Trophoblast cell (in vitro differentiated cells and primary cell): ENCODE measurements at regions not wholly inside any gene's neighbourhood (a gene's known extent, or its start where the extent isn't known, plus 50 kb on each side); places are given as distances from the start of the nearest gene placed in this dataset.

Experiments
- DNase-seq, 2 donors: peaks; one replicate each; pipeline ENCODE4 v3.0.0-alpha.2; 2016
- H2AFZ ChIP-seq: 2 replicates; pipeline ENCODE4 v1.6.1; 2013; ENCODE audit warnings: low read length, moderate library complexity, mild to moderate bottlenecking; ENCODE audit not compliant: insufficient read depth, poor library complexity
- H2AK5ac ChIP-seq: 2 replicates; pipeline ENCODE4 v1.6.1; 2013; ENCODE audit warnings: mild to moderate bottlenecking, low read length
- H2BK120ac ChIP-seq: 2 replicates; pipeline ENCODE4 v1.6.1; 2013; ENCODE audit warnings: low read length, mild to moderate bottlenecking, moderate library complexity; ENCODE audit not compliant: insufficient read depth, poor library complexity
- H2BK12ac ChIP-seq: 2 replicates; pipeline ENCODE4 v1.6.1; 2013; ENCODE audit warnings: mild to moderate bottlenecking, low read length, moderate library complexity
- H2BK5ac ChIP-seq: 2 replicates; pipeline ENCODE4 v1.6.1; 2013; ENCODE audit warnings: low read length, low read depth, moderate library complexity, mild to moderate bottlenecking; ENCODE audit not compliant: poor library complexity
- H3K14ac ChIP-seq: 2 replicates; pipeline ENCODE4 v1.6.1; 2013; ENCODE audit warnings: mild to moderate bottlenecking, low read length
- H3K18ac ChIP-seq: 2 replicates; pipeline ENCODE4 v1.6.1; 2013; ENCODE audit warnings: mild to moderate bottlenecking, low read length
- H3K23ac ChIP-seq: 2 replicates; pipeline ENCODE4 v1.6.1; 2013; ENCODE audit warnings: low read length
- H3K27ac ChIP-seq: 2 replicates; pipeline ENCODE4 v1.5.1; 2013; ENCODE audit warnings: low read depth, mild to moderate bottlenecking, inconsistent platforms, low read length, moderate library complexity
- H3K27me3 ChIP-seq: 2 replicates; pipeline ENCODE4 v1.6.1; 2013; ENCODE audit warnings: inconsistent platforms, mild to moderate bottlenecking, low read length, moderate library complexity; ENCODE audit not compliant: insufficient read depth
- H3K36me3 ChIP-seq, 2 experiments: 1 replicate in 1 of 2; 2 replicates in 1 of 2; pipeline ENCODE4 v1.6.1; 2013; ENCODE audit warnings: low read length in 2 of 2, mild to moderate bottlenecking in 2 of 2, moderate library complexity in 1 of 2; ENCODE audit not compliant: insufficient read depth in 2 of 2, control insufficient read depth in 1 of 2
- H3K4ac ChIP-seq: 2 replicates; pipeline ENCODE4 v1.6.1; 2013; ENCODE audit warnings: low read depth, mild to moderate bottlenecking, low read length, moderate library complexity
- H3K4me1 ChIP-seq, 2 experiments: 1 replicate in 1 of 2; 2 replicates in 1 of 2; pipeline ENCODE4 v1.6.1; 2013; ENCODE audit warnings: low read length in 2 of 2, mild to moderate bottlenecking in 2 of 2, moderate library complexity in 1 of 2; ENCODE audit not compliant: insufficient read depth in 2 of 2, control insufficient read depth in 1 of 2
- H3K4me2 ChIP-seq: 2 replicates; pipeline ENCODE4 v1.6.1; 2013; ENCODE audit warnings: inconsistent platforms, mild to moderate bottlenecking, low read length, moderate library complexity
- H3K4me3 ChIP-seq: 2 replicates; pipeline ENCODE4 v1.5.1; 2013; ENCODE audit warnings: mild to moderate bottlenecking, low read depth, low read length, inconsistent platforms
- H3K79me1 ChIP-seq: one replicate; pipeline ENCODE4 v1.6.1; 2013; ENCODE audit warnings: low read length
- H3K79me2 ChIP-seq: 2 replicates; pipeline ENCODE4 v1.6.1; 2013; ENCODE audit warnings: low read length, mild to moderate bottlenecking; ENCODE audit not compliant: control insufficient read depth, insufficient read depth, poor library complexity
- H3K9ac ChIP-seq: 2 replicates; pipeline ENCODE4 v1.6.1; 2013; ENCODE audit warnings: mild to moderate bottlenecking, low read length
- H3K9me3 ChIP-seq: 2 replicates; pipeline ENCODE4 v1.6.1; 2013; ENCODE audit warnings: low read depth, mild to moderate bottlenecking, control low read depth, inconsistent platforms, low read length; ENCODE audit not compliant: insufficient read depth
- H4K12ac ChIP-seq: 2 replicates; pipeline ENCODE4 v1.6.1; 2013; ENCODE audit warnings: low read depth, mild to moderate bottlenecking, low read length, moderate library complexity
- H4K8ac ChIP-seq: 2 replicates; pipeline ENCODE4 v1.6.1; 2013; ENCODE audit warnings: low read depth, mild to moderate bottlenecking, low read length, moderate library complexity
- H4K91ac ChIP-seq: one replicate; pipeline ENCODE4 v1.6.1; 2013; ENCODE audit warnings: low read depth, mild to moderate bottlenecking, low read length, moderate library complexity
- WGBS: extraction: QIAGEN DNeasy Blood & Tissue Kit; methylation state at CpG from one replicate; pipeline ENCODE4 v1.1.7; 2013; ENCODE audit warnings: missing lambda C conversion rate; ENCODE audit not compliant: insufficient read length, insufficient coverage; ENCODE audit errors: extremely low coverage; 5-methylcytosine and 5-hydroxymethylcytosine counted together

GRCh38 chr2:176682278-176682677 is 413.0 kb downstream of the MTX2 start:
- no peak overlapping the region for H2AFZ ChIP-seq

GRCh38 chr2:176683618-176684111 is 414.4 kb downstream of the MTX2 start:
- H3K27ac ChIP-seq, result no peak overlapping the region
- no peaks in the 10 kb centered on the region for H3K27me3 ChIP-seq
- H3K4me3 ChIP-seq, result no peak overlapping the region
- no peak overlapping the region for H3K18ac ChIP-seq
- no peak overlapping the region for H3K4ac ChIP-seq
- H3K9me3 ChIP-seq, result no peaks in the 10 kb centered on the region
- DNase-seq, result peak; percentile 29 to 69
- H2BK5ac ChIP-seq, result no peak overlapping the region
- H3K4me1 ChIP-seq, result peaks cover 3 to 7% of the 10 kb centered on the region in 2 experiments
- peaks cover 13% of the 10 kb centered on the region for H3K79me1 ChIP-seq
- no peak overlapping the region for H3K4me2 ChIP-seq
- no peak overlapping the region for H4K8ac ChIP-seq
- H3K9ac ChIP-seq, result no peak overlapping the region
- H2BK120ac ChIP-seq, result no peak overlapping the region
- H3K79me2 ChIP-seq, result no peaks in the 10 kb centered on the region
- no peak overlapping the region for H3K23ac ChIP-seq
- H2BK12ac ChIP-seq, result no peak overlapping the region
- WGBS, result no CpG with 5 or more reads among the region's 1 CpG
- H2AK5ac ChIP-seq, result no peak overlapping the region
- no peak overlapping the region for H2AFZ ChIP-seq
- H4K12ac ChIP-seq, result no peak overlapping the region
- H4K91ac ChIP-seq, result no peak overlapping the region
- no peak overlapping the region for H3K14ac ChIP-seq
- H3K36me3 ChIP-seq, result no peaks in the 10 kb centered on the region

More at GRCh38 chr2:176682278-176682677, 413.0 kb downstream of the MTX2 start:
- Histone ChIP-seq H3K9ac (no peak overlapping the region), H3K23ac (no peak overlapping the region), H2BK120ac (peak overlapping the region; percentile 15), H3K14ac (no peak overlapping the region), H3K36me3 (no peaks in the 10 kb centered on the region), H2BK5ac (peak overlapping the region; percentile 33), H2BK12ac (no peak overlapping the region), H3K4me2 (no peak overlapping the region), H4K8ac (no peak overlapping the region), H3K79me1 (peaks cover 10% of the 10 kb centered on the region), H4K12ac (no peak overlapping the region), H4K91ac (no peak overlapping the region), H2AK5ac (no peak overlapping the region), H3K18ac (no peak overlapping the region), H3K4me1 (peaks cover 0 to 2% of the 10 kb centered on the region in 2 experiments), H3K79me2 (no peaks in the 10 kb centered on the region), H3K4me3 (no peak overlapping the region), H3K4ac (no peak overlapping the region), H3K27me3 (no peaks in the 10 kb centered on the region), H3K27ac (peak overlapping the region; percentile 51), H3K9me3 (no peaks in the 10 kb centered on the region)
- WGBS, result no CpG with 5 or more reads among the region's 3 CpGs
- DNase-seq, result no peak

- WGBS, result no CpG with 5 or more reads among the region's 3 CpGs
- H3K18ac ChIP-seq, result no peak overlapping the region
Measured at GRCh38 chr2:176685908-176686307, 416.7 kb downstream of the MTX2 start.

GRCh38 chr2:176686328-176686727 is 417.1 kb downstream of the MTX2 start:
- Histone ChIP-seq H3K4me1 (peaks cover 3 to 7% of the 10 kb centered on the region in 2 experiments), H2BK120ac (no peak overlapping the region), H3K36me3 (no peaks in the 10 kb centered on the region), H3K23ac (no peak overlapping the region), H4K91ac (no peak overlapping the region), H3K4ac (no peak overlapping the region), H4K12ac (no peak overlapping the region), H3K18ac (no peak overlapping the region), H2BK5ac (no peak overlapping the region), H3K79me1 (peaks cover 11% of the 10 kb centered on the region), H3K4me3 (no peak overlapping the region), H3K14ac (no peak overlapping the region), H3K4me2 (no peak overlapping the region), H4K8ac (no peak overlapping the region), H3K9me3 (no peaks in the 10 kb centered on the region), H3K79me2 (no peaks in the 10 kb centered on the region), H2BK12ac (no peak overlapping the region), H3K9ac (no peak overlapping the region), H2AK5ac (no peak overlapping the region), H2AFZ (no peak overlapping the region), H3K27ac (no peak overlapping the region), H3K27me3 (no peaks in the 10 kb centered on the region)
- WGBS, result no CpG with 5 or more reads among the region's 3 CpGs
- no peak for DNase-seq

More at GRCh38 chr2:176685908-176686307, 416.7 kb downstream of the MTX2 start:
- H3K14ac ChIP-seq, result no peak overlapping the region
- H3K36me3 ChIP-seq, result no peaks in the 10 kb centered on the region
- H3K23ac ChIP-seq, result no peak overlapping the region
- H3K4ac ChIP-seq, result no peak overlapping the region
- no peak overlapping the region for H2BK5ac ChIP-seq
- H3K79me1 ChIP-seq, result peaks cover 13% of the 10 kb centered on the region
- no peak overlapping the region for H2AK5ac ChIP-seq
- H3K4me3 ChIP-seq, result no peak overlapping the region
- H4K91ac ChIP-seq, result no peak overlapping the region
- no peak overlapping the region for H2AFZ ChIP-seq
- H2BK12ac ChIP-seq, result no peak overlapping the region
- H2BK120ac ChIP-seq, result no peak overlapping the region
- H4K8ac ChIP-seq, result no peak overlapping the region
- H4K12ac ChIP-seq, result no peak overlapping the region
- H3K27ac ChIP-seq, result no peak overlapping the region
- no peaks in the 10 kb centered on the region for H3K79me2 ChIP-seq
- no peaks in the 10 kb centered on the region for H3K9me3 ChIP-seq
- peak; percentile 11 to 44 for DNase-seq
- H3K4me1 ChIP-seq, result peaks cover 3 to 7% of the 10 kb centered on the region in 2 experiments
- no peaks in the 10 kb centered on the region for H3K27me3 ChIP-seq
- H3K9ac ChIP-seq, result no peak overlapping the region
- H3K4me2 ChIP-seq, result no peak overlapping the region
